Forelimb muscle (tissue), 1 donor: ENCODE measurements at regions not wholly inside any gene's neighbourhood (a gene's known extent, or its start where the extent isn't known, plus 50 kb on each side); places are given as distances from the start of the nearest gene placed in this dataset.

Source experiments
- DNase-seq: peaks from one replicate; pipeline ENCODE4 v3.0.0-alpha.2; 2013; ENCODE audit warnings: low read depth

- DNase-seq: no peak
Measured at GRCh38 chr3:110749006-110749405, 322.6 kb upstream of the NECTIN3 start.

- no peak for DNase-seq
Measured at GRCh38 chr3:110750201-110750600, 321.4 kb upstream of the NECTIN3 start.

GRCh38 chr3:110752307-110752706 is 319.3 kb upstream of the NECTIN3 start:
- DNase-seq: no peak

- DNase-seq: no peak
Measured at GRCh38 chr3:110753516-110753915, 318.1 kb upstream of the NECTIN3 start.

- DNase-seq: no peak
Measured at GRCh38 chr3:110754212-110754916, 317.3 kb upstream of the NECTIN3 start.

GRCh38 chr3:110755345-110755744 is 316.3 kb upstream of the NECTIN3 start:
- DNase-seq: no peak

- DNase-seq: no peak
Measured at GRCh38 chr3:110756705-110757104, 314.9 kb upstream of the NECTIN3 start.

GRCh38 chr3:110758208-110758607 is 313.4 kb upstream of the NECTIN3 start:
- DNase-seq: no peak

GRCh38 chr3:110767156-110767555 is 304.5 kb upstream of the NECTIN3 start:
- no peak for DNase-seq

GRCh38 chr3:110767838-110768237 is 303.8 kb upstream of the NECTIN3 start:
- DNase-seq: no peak

- no peak for DNase-seq
Measured at GRCh38 chr3:110773413-110773954, 298.1 kb upstream of the NECTIN3 start.

GRCh38 chr3:110774496-110775265 is 296.9 kb upstream of the NECTIN3 start:
- no peak for DNase-seq

- no peak for DNase-seq
Measured at GRCh38 chr3:110779581-110779980, 292.0 kb upstream of the NECTIN3 start.

GRCh38 chr3:110783541-110783940 is 288.1 kb upstream of the NECTIN3 start:
- no peak for DNase-seq

- no peak for DNase-seq
Measured at GRCh38 chr3:110788794-110789193, 282.8 kb upstream of the NECTIN3 start.

GRCh38 chr3:110789315-110789714 is 282.3 kb upstream of the NECTIN3 start:
- no peak for DNase-seq

GRCh38 chr3:110790631-110791030 is 281.0 kb upstream of the NECTIN3 start:
- no peak for DNase-seq

- no peak for DNase-seq
Measured at GRCh38 chr3:110791995-110792686, 279.5 kb upstream of the NECTIN3 start.

GRCh38 chr3:110793611-110794010 is 278.0 kb upstream of the NECTIN3 start:
- DNase-seq: no peak

GRCh38 chr3:110795163-110795562 is 276.5 kb upstream of the NECTIN3 start:
- no peak for DNase-seq

GRCh38 chr3:110799271-110799670 is 272.3 kb upstream of the NECTIN3 start:
- DNase-seq: no peak

- DNase-seq: no peak
Measured at GRCh38 chr3:110804856-110805255, 266.8 kb upstream of the NECTIN3 start.
